GM18867 (cell line): ENCODE measurements at regions not wholly inside any gene's neighbourhood (a gene's known extent, or its start where the extent isn't known, plus 50 kb on each side); places are given as distances from the start of the nearest gene placed in this dataset.

ENCODE experiments used
- ATAC-seq: cut with Tn5 transposase; IDR thresholded peaks from one replicate; pipeline ENCODE4 v1.9.1; 2021; ENCODE audit warnings: mild to moderate bottlenecking, moderate library complexity; ENCODE audit not compliant: unreplicated experiment

DNA sequence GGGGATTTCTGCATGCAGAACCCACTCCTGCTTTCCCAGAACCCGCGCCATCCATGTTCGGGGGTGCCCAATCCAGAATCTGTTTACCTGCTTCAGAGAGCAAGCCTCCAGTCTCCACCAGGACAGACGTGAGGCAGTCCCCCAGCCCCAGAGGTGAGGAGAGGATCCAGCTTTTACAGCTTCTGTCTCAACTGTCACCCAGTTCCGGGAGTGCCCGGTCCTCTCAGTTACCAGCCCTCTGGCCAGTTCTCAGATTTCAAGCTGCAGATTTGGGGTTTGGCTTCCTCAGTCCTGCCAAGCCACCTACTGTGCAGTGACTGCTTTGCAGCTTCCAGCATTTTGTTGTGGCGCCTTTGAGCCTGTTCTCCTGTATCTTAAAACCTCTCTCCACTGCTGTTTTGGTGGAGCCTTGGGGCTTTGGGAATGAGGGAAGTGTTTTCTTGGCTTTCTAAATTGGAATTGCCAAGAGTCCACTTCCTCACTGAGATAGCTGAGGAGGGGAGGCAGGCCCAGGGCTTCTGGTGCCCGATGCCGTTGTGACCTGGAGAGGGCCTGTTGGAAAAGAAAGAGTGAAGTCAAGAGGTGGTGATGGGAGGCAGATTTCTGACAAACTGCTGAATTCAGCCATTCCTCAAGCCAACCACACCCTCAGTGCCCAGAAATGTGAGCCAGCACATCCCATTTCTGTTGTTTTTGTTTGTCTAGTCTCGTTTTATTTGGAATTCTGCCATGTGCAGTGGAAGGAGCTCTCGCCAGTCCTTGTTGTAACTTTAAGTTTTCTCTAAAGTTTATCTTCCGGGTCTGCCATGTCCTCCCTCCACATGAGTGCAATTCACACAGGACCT lies 513.4 kb downstream of the TBC1D22A start:
- ATAC-seq, result no peak

DNA sequence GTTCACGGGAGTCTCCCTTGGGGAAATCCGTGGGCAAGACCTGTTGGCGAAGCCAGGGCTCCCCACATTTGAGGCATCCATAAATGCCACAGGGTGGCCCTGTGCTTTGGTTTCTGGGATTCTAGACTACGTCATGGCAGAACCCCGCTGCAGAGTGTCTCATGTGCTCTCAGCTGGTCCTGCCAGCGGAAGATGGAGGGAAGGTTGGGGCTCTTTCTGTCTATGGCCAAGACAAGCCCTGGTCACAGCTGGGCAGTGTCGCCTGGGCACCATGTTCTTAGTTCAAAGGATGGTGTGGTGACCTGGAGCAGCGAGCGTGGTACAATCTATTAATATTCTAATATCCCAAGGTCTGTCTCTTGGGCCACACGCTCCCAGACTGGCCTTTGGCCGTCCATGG lies 511.7 kb downstream of the TBC1D22A start:
- ATAC-seq, result no peak

DNA sequence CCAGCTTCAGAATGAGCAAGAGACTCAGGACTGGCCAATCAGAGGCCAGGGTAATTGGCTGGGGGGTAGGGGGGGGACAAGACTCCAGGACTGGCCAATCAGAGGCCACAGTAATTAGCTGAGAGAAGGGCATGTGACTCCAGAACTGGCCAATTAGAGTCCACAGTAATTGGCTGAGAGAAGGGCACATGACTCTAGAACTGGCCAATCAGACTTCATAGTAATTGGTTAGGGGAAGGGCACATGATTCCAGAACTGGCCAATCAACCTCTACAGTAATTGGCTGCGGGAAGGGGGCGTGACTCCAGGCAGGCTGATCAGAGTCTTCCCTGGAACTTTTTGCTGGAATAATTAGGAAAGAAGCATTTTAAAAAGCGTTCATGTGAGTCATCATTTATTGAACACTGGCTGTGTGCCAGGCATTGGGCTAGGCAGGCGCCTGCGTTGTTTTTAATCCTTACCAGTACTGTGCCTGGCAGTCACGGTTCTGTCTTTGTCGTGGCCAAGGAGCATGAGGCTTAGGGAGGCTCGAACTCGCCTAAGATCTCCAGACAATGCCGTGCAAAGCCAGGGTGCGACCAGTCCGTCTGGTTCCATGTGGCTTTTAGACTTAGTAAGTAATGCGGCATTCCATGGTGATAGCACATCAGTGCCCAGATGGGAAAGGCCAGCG lies 508.1 kb downstream of the TBC1D22A start:
- no peak for ATAC-seq

DNA sequence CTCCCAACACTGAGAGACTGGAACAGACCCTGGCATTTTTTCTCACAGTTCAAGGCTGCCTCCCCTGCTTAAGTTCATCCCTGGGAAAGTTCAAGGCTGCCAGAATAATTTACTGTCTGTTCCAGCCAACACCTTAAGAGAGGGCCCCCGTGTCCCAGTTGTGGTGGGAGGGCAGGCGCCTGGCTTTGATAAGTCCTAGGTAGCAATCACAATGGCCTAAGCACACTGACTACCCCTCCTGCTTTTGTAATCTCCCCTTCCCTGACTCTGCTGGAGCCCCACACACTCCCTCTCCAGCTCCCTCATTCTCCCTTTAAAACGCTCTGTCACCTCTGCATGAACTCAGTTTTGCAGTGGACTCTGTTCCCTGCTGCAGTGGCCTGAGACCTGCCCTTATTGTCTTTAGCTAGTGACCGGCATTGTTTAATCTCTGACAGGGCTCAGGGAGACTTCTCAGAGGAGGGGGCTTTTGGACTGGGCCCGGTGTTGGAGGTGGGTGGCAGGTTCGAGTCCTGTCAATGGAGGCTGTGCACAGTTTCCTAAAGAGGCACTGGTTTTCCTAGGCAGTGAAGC lies 507.2 kb downstream of the TBC1D22A start:
- ATAC-seq, result no peak

DNA sequence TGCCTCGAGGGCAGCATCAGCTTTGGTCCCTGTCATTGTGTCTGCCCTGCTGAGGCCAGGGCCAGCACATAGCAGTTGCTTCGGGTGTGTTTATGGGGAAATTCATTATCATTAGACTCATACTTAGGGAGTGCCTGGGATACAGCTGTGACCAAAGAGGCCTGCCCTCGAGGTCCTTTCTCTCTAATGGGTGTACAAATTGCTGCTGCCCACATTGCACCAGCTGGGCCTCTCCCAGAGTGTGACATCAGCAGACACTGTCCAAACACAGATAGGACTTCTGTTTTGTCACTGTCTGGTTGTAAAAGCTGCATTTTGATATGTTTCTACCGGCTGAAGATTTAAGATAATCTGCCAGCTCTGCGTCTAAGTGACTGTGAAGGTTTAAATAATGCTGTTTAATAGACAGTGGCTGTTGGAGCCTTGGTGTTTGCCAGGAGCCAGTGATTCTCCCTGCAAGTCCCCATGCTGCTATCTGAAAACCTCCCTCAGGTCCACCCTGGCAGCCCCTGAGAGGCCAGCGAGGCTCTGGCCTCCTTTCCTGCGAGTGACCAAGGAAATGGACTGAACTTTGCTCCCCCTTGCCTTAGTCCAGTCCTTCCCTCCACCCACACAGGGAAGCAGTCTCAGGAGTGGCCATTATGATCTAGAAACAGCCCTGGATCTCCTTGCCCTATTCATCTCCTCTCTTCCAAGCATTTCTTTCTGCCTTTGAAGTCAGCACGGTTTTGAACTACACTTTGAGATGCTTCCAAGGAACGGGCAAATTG lies 505.2 kb downstream of the TBC1D22A start:
- no peak for ATAC-seq

DNA sequence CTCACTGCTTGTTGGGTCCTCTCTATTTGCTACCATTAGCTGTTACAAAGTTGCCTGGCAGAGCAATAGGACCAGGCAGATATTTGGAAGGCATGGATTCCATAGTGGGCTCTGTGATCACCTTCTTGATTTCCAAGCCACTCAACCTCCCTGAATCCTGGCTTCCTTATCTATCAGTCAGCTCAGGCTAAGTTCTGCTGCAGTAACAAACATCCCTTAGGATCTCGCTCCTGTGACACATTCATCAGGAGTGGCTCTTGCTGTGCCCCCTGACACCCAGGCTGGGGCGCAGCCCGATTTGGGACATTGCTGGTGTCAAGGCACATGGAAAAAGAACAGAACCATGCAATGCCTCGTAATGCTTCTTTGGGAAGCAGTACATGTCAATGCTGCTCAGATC lies 503.9 kb downstream of the TBC1D22A start:
- no peak for ATAC-seq

DNA sequence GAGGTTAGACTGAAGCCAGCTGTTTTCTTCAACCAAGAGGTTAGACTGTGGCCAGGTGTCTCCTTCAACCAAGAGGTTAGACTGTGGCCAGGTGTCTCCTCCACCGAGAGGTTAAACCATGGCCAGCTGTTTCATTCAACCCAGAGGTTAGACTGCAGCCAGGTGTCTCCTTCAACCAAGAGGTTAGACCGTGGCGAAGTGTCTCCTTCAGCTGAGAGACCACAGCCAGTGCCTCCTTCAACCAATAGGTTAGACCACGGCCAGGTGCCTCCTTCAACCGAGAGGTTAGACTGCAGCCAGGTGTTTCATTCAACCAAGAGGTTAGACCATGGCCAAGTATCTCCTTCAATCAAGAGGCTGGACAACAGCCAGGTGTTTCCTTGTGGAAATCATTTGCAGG lies 498.1 kb downstream of the TBC1D22A start:
- no peak for ATAC-seq

DNA sequence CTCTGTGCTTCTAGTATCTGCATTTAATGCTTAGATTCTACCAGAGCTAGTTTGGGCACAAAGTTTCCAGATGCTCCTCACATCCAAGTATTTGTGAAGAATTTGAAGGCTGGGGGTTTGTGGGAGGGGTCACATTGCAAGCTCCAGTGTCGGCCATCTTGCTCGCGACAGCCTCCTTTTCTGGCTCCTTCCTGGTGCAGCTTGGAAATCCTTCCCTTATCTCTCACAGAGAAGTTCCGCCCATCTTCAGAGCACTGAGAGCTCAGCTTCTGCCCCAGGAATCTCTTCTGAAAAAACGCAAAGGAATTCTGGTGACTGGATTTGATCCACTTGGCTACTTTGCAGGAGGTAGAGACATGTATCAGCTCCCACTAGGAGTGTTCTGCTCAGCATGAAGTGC lies 497.5 kb downstream of the TBC1D22A start:
- no peak for ATAC-seq

DNA sequence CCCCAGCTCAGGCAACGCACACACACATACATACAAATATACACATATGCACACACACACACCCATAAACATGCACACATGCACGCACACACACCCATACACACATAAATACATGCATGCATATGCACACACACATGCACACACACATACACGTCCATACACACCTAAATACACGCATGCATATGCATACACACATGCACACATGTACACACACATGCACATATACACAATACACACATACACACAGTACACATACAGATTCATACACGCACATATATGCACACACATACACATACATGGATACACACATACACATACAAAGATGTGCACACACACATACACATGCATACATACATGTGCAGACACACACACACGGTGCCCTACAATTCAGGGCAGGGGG lies 496.6 kb downstream of the TBC1D22A start:
- no peak for ATAC-seq

DNA sequence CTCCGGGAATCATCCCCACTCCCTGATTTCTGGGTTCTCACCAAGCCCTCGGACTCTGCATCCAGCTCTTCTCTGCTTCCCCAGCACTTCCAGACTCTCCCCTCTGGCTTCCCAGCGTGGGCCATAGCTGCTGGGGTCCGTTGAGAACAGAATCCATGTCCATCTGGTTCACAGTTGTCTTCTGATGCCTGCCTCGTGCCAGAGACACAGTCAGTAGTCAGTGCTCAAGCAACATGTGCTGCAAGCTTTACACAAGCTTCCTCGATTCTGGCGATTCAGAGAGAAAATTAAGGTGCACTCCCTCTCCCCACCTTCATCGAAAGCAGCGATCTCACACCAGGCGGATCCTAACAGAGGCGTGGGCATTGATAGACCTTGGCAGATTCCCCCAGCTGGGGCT lies 495.5 kb downstream of the TBC1D22A start:
- no peak for ATAC-seq

DNA sequence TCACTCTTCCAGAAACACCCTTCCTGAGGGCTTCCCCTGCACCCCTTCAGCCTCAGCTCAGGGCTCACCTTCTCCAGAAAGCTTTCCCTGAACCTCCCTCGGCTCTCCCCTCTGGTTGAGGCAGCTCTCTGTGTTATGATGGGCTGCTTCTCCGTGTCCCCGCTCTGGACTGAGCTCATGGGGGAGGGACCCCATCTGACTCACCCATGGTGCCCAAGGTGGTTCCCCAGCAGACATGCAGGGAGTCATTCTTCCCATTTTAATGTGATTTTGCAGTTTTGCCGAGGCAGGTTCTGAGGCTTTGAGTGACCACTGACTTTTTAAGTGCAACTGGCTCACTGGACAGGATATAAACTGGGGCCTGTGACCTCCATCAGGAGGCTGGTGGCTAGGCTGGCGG lies 495.1 kb downstream of the TBC1D22A start:
- ATAC-seq, result no peak

DNA sequence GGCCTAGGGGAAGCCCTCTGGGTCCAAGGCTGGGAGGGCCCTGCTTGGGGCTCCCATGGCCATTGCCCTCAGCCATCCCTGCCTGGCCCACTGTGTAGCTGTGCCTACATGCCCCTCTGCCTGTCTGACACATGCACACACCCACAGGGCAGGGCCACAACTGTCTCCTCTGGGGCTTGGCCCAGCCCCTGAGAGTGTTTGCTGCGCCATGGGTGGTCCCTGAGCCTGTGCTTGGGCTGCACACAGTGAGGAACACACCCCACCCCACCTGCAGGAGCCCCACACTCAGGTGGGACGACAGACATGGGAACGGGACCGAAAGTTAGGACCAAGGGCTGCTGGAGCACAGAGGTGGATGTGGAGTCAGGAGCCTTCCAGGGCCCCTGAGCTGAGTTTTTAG lies 489.5 kb downstream of the TBC1D22A start:
- no peak for ATAC-seq

DNA sequence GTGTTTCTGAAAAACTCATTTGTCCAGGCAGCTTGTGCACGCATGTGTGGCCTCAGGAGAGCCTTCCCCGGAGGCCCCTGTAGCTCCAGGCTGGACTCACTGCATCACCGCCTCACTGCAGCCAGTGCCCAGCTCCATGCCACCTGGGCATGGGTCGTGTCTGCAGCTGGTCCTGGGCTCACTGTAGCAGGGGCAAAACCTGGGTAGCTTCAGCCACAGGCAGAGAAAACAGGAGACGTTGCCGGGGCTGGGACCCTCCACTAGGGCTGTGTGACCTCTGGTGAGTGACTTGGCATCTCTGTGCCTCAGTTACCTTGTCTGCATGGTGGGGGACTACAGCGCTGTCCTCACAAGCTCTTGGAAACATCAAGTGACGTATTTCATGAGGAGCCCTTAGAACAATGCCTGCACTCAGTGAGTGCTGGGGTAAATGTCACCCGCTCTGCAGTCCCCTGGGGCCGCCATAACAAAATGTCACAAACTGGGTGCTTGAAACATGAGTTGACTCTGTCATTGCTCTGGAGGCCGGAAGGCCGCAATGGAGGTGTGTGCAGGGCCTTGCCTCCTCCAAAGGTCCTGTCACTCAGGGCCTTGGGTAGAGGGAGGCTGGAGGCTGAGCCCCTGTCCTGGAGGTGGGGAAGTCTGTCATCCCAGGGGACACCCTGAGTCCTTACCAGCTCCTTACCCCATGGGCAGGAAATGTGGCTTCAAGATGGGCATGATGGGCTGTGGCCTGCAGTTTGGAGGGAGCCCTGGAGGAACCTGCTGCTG lies 488.7 kb downstream of the TBC1D22A start:
- no peak for ATAC-seq

DNA sequence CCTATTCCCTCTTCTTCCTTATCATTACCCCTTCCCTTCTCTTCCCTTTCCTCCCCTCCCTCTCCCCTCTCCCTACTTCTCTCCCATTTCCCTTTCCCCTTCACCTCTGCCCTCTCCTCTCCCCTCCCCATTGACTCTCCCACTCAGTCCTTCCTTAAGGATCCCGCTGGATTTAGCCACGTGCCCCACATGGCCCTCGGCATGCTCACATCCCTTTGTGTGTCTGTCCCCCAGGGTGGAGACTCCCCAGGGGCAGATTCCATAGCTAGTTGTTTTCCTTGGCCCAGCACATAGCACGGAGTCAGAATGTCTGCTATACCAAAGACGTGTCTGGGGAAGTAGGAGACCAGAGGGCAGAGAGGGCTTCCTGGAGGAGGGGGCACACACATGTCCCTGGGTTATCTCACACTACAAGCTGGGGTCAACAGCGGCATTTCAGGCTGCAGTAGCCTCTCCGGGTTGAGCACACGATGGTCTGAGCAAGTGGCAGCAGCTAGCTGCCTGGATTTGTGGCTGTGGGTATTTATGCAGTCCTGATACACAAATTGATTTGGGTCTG lies 487.0 kb downstream of the TBC1D22A start:
- no peak for ATAC-seq

DNA sequence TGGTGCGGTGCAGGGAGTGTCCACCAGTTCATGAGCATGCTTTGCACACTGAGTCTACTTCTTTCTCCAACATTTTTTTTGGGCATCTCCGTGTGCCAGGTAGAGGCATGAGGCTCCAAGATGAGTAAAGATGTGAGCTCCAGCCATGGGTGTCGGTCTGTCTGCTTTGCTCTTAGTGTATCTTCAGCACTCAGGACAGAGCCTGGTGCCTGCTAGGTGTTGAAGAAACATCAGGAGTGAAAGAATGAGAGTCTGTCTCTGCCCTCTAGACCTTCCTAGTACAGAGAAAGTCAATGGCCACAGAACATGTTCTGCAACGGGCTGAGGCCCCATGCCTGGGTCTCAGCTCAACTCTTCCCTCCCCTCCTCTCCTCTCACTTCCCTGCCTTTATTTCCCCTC lies 486.5 kb downstream of the TBC1D22A start:
- ATAC-seq, result no peak

DNA sequence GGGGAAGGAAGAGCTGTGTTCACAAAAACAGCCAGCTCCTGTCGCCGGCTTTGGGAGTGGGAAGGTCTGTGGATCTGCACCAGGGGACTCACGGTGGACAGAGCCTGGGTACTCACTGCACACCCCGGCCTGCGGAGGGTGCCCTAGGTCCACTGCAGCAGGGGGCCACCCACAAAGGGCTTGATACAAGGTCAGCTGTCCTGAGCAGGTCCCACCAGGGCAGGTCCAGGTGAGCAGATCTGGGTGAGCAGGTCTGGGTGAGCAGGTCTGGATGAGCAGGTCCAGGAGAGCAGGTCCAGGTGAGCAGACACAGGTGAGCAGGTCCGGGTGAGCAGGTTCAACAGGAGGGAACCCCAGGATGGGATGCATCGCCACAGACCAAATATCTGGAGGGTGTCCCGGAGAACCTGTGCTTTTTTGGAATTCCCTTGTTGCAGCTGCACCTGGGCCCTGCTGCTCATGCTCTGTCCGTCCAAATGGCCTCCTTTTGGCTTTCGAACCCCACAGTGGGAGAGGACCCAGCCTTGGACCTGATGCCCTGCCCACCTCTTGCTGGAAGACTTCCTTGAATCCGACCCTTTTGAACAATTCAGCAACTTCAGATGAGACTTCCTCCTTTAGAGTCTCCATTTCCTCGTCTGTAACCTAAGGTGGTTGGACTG lies 485.3 kb downstream of the TBC1D22A start:
- no peak for ATAC-seq

DNA sequence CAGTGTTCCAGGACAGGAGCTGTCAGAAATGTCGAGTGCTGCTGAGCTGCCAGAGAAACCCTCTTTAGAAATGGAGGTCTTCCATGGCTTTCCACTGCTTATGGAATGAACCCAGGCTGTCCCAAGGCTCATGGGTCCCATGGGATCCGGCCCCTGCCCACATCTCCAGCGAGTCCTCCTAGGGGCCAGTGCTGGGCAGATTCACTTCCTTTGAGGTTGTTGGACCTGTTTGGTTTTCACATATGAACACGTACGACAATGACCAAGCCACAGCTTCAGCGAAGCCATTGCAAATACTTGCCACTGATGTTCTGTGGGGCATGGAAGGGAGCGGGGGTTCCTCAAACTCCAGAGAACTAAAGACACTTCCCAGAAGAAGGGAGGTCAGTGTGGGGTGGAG lies 483.3 kb downstream of the TBC1D22A start:
- no peak for ATAC-seq

DNA sequence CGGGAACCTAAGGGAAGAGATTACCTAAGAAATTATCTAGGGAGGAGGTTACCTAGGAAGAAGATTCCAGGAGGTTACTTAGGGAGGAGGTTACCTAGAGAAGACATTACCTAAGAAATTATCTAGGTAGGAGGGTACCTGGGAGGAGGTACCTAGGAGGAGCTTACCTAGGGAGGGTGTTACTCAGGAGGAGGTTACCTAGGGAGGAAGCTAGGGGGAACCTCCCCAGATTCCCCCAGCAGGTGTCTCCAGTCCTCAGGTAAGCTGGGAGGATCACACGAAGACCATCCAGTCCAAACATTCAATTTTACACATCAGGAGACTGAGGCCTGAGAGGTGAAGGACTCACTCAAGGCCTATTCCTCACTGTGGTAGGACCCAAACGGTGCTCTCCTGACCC lies 482.8 kb downstream of the TBC1D22A start:
- ATAC-seq, result no peak

DNA sequence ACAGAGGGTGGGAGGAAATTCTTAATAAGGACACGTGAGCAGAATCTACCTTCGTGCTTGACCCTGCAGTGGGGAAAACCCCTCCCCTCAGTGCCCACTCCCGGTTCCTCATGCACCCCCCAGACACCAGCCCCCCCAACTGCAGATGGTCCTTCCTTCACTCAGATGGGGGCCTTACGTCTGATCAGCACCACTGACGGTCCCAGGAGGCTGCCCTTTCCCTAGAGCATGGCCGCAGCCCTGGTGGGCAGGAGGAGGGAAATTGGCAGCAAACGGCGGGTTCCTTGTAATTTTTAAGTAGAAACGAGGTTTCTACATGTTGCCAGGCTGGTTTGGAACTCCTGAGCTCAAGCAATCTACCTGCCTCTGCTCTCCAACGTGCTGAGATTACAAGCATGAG lies 477.7 kb downstream of the TBC1D22A start:
- no peak for ATAC-seq

DNA sequence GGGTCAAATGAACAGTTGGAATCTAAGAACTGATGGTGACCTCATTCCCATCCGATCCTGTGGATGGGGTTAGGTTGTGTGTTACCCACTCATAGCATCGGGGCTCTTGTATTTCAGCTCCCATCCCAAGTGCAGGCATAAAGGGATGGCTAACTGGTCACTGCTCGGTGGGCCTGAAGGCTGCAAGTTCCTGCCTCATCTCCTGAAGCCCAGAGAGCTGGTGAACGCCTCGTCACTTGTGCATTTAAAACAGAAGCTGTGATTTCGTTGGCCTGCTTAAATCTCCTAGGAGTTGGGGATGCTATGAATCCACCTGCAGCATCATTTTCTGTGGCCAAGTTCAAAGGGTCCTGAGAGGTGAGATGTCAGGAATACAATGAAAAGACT lies 477.0 kb downstream of the TBC1D22A start:
- no peak for ATAC-seq
